Naive thymus-derived CD4-positive, alpha-beta T cell (primary cell): ENCODE measurements at regions not wholly inside any gene's neighbourhood (a gene's known extent, or its start where the extent isn't known, plus 50 kb on each side); places are given as distances from the start of the nearest gene placed in this dataset.
A peak's percentile ranks its signal among the peaks of the same experiment; 100 is the strongest.
"Not testable (repeated sequence)": the region's sequence is repeated elsewhere in the genome, so short reads cannot be mapped to it uniquely, and the experiment has no call there.

Experiments used
- ATAC-seq: fragments of 150-1000 bp; cut with Tn5 transposase; 2 replicates; pipeline ENCODE4 v1.10.0; 2021; ENCODE audit warnings: mild to moderate bottlenecking, moderate library complexity
- CTCF ChIA-PET: fragments of 350-600 bp; sonication (Branson Sonifier 250); formaldehyde crosslinking; loops from one replicate; lab custom pipeline; 2021; ENCODE audit warnings: antibody characterized with exemption; lab: Charles Lee
- POLR2A ChIA-PET: fragments of 350-600 bp; sonication (Branson Sonifier 250); formaldehyde crosslinking; loops from one replicate; lab custom pipeline; 2021; ENCODE audit warnings: antibody characterized with exemption, inconsistent platforms; lab: Charles Lee
- DNase-seq, 9 donors: peaks; one replicate each; pipeline versions ENCODE4 v3.0.0 to v3.0.0-alpha.2; 2020 to 2022; ENCODE audit warnings: mixed read lengths in 1 of 9
- H3K27ac ChIP-seq: one replicate; pipeline ENCODE4 v1.7.0; 2013; ENCODE audit warnings: mild to moderate bottlenecking, low read depth, low read length, moderate library complexity
- H3K27me3 ChIP-seq, 2 donors: one replicate each; pipeline ENCODE4 v1.7.0; 2013; ENCODE audit warnings: low read length in 2 of 2, mild to moderate bottlenecking in 2 of 2, moderate library complexity in 2 of 2; ENCODE audit not compliant: control insufficient read depth in 2 of 2, insufficient read depth in 2 of 2
- H3K36me3 ChIP-seq, 3 experiments: 1 replicate in 2 of 3; 2 replicates in 1 of 3; pipeline ENCODE4 v1.7.0; 2013; ENCODE audit warnings: low read length in 3 of 3, mild to moderate bottlenecking in 3 of 3, moderate library complexity in 1 of 3; ENCODE audit not compliant: insufficient read depth in 3 of 3, control insufficient read depth in 2 of 3
- H3K4me1 ChIP-seq, 2 donors: one replicate each; pipeline ENCODE4 v1.7.0; 2013; ENCODE audit warnings: low read length in 2 of 2, mild to moderate bottlenecking in 2 of 2, moderate library complexity in 1 of 2; ENCODE audit not compliant: control insufficient read depth in 2 of 2, insufficient read depth in 2 of 2
- H3K4me3 ChIP-seq: 2 replicates; pipeline ENCODE4 v1.7.0; 2013; ENCODE audit warnings: mild to moderate bottlenecking, low read length
- H3K9me3 ChIP-seq, 3 experiments: 1 replicate in 2 of 3; 2 replicates in 1 of 3; pipeline ENCODE4 v1.7.0; 2013; ENCODE audit warnings: low read length in 3 of 3; ENCODE audit not compliant: control insufficient read depth in 2 of 3
- H3K27ac Mint-ChIP-seq, 9 donors: one replicate each; pipeline ENCODE4 v1.8.0; 2020 to 2022; ENCODE audit warnings: mixed read lengths in 9 of 9, mild to moderate bottlenecking in 8 of 9, moderate library complexity in 5 of 9, inconsistent platforms in 2 of 9
- H3K27me3 Mint-ChIP-seq, 5 donors: one replicate each; pipeline ENCODE4 v1.8.0; 2021 to 2022; ENCODE audit warnings: mixed read lengths in 5 of 5, mild to moderate bottlenecking in 1 of 5
- H3K36me3 Mint-ChIP-seq, 5 donors: one replicate each; pipeline ENCODE4 v1.8.0; 2020 to 2022; ENCODE audit warnings: mixed read lengths in 5 of 5, mild to moderate bottlenecking in 3 of 5, inconsistent platforms in 1 of 5
- H3K4me1 Mint-ChIP-seq, 7 donors: one replicate each; pipeline ENCODE4 v1.8.0; 2020 to 2022; ENCODE audit warnings: mixed read lengths in 7 of 7, mild to moderate bottlenecking in 3 of 7, inconsistent platforms in 1 of 7
- H3K4me3 Mint-ChIP-seq, 10 donors: one replicate each; pipeline ENCODE4 v1.8.0; 2020 to 2022; ENCODE audit warnings: mild to moderate bottlenecking in 10 of 10, mixed read lengths in 10 of 10, moderate library complexity in 6 of 10, inconsistent platforms in 2 of 10
- H3K9me3 Mint-ChIP-seq, 11 donors: one replicate each; pipeline ENCODE4 v1.8.0; 2020 to 2022; ENCODE audit warnings: mixed read lengths in 11 of 11, mild to moderate bottlenecking in 4 of 11, inconsistent platforms in 1 of 11, moderate library complexity in 1 of 11
- intact Hi-C, 2 donors: fragments of 100-400 bp; cut with micrococcal nuclease; formaldehyde crosslinking; loops; one replicate each; pipeline ENCODE4 v1.15.1; 2023

- ATAC-seq, CTCF ChIA-PET, H3K27ac Mint-ChIP-seq, DNase-seq, H3K4me3 ChIP-seq, intact Hi-C loops, H3K4me1 ChIP-seq, H3K4me3 Mint-ChIP-seq, H3K27ac ChIP-seq, H3K27me3 Mint-ChIP-seq, H3K36me3 ChIP-seq, H3K36me3 Mint-ChIP-seq, H3K9me3 Mint-ChIP-seq, POLR2A ChIA-PET, H3K9me3 ChIP-seq, H3K27me3 ChIP-seq: not testable (repeated sequence)
- H3K4me1 Mint-ChIP-seq, result peaks cover 8 to 17% (median 14%) of the 10 kb centered on the region in 7 donors
Observed at GRCh38 chr7:76117306-76117991, 69.5 kb downstream of the MDH2 start.

DNA sequence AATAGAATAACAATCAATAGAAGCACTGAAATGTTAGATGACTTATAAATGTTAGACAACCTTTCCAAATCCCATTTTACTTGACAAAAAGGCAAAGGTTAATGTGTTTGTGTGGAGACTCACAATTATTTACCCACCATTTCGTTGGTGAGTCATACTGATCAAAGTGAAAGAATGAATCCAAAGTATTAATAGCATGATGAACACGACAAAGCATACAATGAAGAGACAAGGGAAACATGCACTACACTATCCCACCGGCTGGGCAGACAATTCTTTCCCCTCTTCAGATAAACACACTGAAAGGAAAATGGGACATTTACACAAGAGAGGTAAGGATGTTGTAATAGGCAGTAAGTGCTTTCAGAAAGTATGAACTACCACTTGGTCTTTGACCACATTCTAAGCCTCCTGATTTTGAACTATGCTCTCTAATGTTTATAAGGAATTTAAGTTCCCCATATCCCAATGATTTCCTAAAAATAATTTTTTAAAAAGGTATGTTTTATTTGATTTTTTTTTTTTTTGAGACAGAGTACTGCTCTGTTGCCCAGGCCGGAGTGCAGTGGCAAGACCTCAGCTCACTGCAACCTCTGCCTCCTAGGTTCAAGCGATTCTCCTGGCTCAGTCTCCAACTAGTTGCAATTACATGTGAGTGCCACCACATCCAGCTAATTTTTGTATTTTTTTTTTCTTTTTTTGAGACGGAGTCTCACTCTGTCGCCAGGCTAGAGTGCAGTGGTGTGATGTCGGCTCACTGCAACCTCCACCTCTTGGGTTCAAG lies 70.5 kb downstream of the MDH2 start:
- POLR2A ChIA-PET, result interaction anchor here (0.6 kb wide), 1 partner anchor 40 kb away, joined by 4 read pairs; no protein-coding TSS in a partner anchor
- Mint-ChIP-seq H3K4me1 (peaks cover 9 to 26% (median 19%) of the 10 kb centered on the region in 7 donors), H3K27ac (peak overlapping the region in 1 of 9 donors; percentile 41)
- CTCF ChIA-PET, H3K27me3 ChIP-seq, H3K9me3 Mint-ChIP-seq, H3K9me3 ChIP-seq, DNase-seq, H3K27me3 Mint-ChIP-seq, H3K36me3 Mint-ChIP-seq, H3K4me3 Mint-ChIP-seq, H3K4me3 ChIP-seq, H3K36me3 ChIP-seq, H3K4me1 ChIP-seq, intact Hi-C loops, ATAC-seq, H3K27ac ChIP-seq: not testable (repeated sequence)

GRCh38 chr7:76121044-76121443 lies 73.1 kb downstream of the MDH2 start:
- Histone ChIP-seq H3K9me3 (no peaks in the 10 kb centered on the region), H3K4me1 (no peaks in the 10 kb centered on the region), H3K27me3 (no peaks in the 10 kb centered on the region), H3K36me3 (no peaks in the 10 kb centered on the region), H3K27ac (no peak overlapping the region), H3K4me3 (no peak overlapping the region)
- ATAC-seq (no peak), DNase-seq (no peak)
- POLR2A ChIA-PET, result no interaction called here
- Mint-ChIP-seq H3K36me3 (no peaks in the 10 kb centered on the region), H3K4me3 (peak overlapping the region in 1 of 10 donors; percentile 42), H3K9me3 (no peaks in the 10 kb centered on the region), H3K4me1 (peaks cover 9 to 26% (median 19%) of the 10 kb centered on the region in 7 donors), H3K27ac (peak overlapping the region in 1 of 9 donors; percentile 3), H3K27me3 (no peaks in the 10 kb centered on the region)
- intact Hi-C loops, result no loop called here
- CTCF ChIA-PET, result no interaction called here

DNA sequence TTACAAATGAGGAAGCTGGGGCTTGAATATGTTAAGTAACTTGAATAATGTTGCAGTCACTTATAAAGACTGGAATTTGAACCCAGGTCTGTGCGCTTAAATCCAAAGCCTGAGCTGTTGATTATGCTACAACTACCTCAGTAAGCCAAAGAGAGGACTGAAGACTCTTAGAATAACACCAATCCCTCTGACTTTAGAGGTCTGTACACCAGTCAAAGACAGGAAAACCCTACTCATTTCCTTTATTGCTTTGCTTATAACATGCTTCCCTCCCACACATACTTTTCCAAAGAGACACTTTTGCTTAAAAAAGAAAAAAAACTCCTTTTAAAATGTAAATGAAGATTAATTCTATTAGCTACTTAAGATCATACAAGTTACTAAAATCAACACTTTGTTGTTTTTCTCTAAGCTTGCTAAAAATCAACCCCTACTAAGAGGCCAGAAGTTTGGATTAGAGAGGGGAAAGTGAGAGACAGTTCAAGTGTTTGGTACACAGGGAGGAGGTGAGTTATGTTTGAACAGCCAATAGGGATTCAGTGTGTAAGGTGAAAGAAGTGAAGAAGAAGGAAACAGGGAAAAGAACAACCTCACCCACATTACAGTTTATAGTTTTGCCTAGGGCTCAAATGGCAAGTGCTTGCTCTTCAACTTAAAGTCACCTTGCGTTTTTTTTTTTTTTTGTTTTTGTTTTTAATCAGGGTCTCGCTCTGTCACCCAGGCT lies 74.8 kb downstream of the MDH2 start:
- CTCF ChIA-PET, result no interaction called here
- intact Hi-C loops, result no loop called here
- POLR2A ChIA-PET, result interaction anchor here (0.6 kb wide), 2 partner anchors 283 to 1458 kb away, joined by 3 to 4 read pairs; no protein-coding TSS in a partner anchor
- H3K27me3 ChIP-seq, result no peaks in the 10 kb centered on the region
- no peaks in the 10 kb centered on the region for H3K36me3 ChIP-seq
- no peak overlapping the region for H3K27ac ChIP-seq
- no peak overlapping the region for H3K4me3 Mint-ChIP-seq
- H3K9me3 Mint-ChIP-seq, result no peaks in the 10 kb centered on the region
- H3K9me3 ChIP-seq, result no peaks in the 10 kb centered on the region
- ATAC-seq, result no peak
- no peak overlapping the region for H3K4me3 ChIP-seq
- H3K27me3 Mint-ChIP-seq, result no peaks in the 10 kb centered on the region
- DNase-seq, result no peak
- no peaks in the 10 kb centered on the region for H3K4me1 ChIP-seq
- H3K36me3 Mint-ChIP-seq, result no peaks in the 10 kb centered on the region
- H3K4me1 Mint-ChIP-seq, result peaks cover 9 to 26% (median 19%) of the 10 kb centered on the region in 7 donors
- peak overlapping the region in 3 of 9 donors; percentile 3 to 38 (median 26) for H3K27ac Mint-ChIP-seq

DNA sequence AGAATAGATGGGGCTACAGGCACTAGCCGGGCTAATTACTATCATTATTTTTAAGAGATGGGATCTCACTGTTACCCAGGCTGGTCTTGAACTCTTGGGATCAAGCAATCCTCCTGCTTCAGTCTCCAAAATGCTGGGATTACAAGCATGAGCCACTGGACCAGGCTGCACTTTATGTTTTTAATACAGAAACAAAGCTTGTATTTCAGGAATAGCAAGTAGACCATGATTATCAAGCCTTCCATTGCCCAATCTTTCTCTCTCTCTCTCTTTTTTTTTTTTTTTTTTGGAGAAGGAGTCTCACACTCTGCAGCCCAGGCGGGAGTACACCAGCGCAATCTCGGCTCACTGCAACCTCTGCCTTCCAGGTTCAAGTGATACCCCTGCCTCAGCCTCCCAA lies 75.4 kb downstream of the MDH2 start:
- Mint-ChIP-seq H3K36me3 (no peaks in the 10 kb centered on the region), H3K9me3 (no peaks in the 10 kb centered on the region), H3K4me1 (peaks cover 9 to 26% (median 19%) of the 10 kb centered on the region in 7 donors), H3K4me3 (no peak overlapping the region), H3K27me3 (no peaks in the 10 kb centered on the region), H3K27ac (peak overlapping the region in 1 of 9 donors; percentile 42)
- intact Hi-C loops, result no loop called here
- Histone ChIP-seq H3K27me3 (no peaks in the 10 kb centered on the region), H3K36me3 (no peaks in the 10 kb centered on the region), H3K27ac (no peak overlapping the region), H3K4me1 (no peaks in the 10 kb centered on the region), H3K9me3 (no peaks in the 10 kb centered on the region), H3K4me3 (no peak overlapping the region)
- DNase-seq, result no peak
- ATAC-seq, result no peak
- POLR2A ChIA-PET, result no interaction called here
- CTCF ChIA-PET, result no interaction called here

- Histone ChIP-seq H3K27me3 (no peaks in the 10 kb centered on the region), H3K27ac (no peak overlapping the region), H3K4me3 (no peak overlapping the region), H3K4me1 (no peaks in the 10 kb centered on the region), H3K36me3 (no peaks in the 10 kb centered on the region), H3K9me3 (no peaks in the 10 kb centered on the region)
- H3K36me3 Mint-ChIP-seq, result no peaks in the 10 kb centered on the region
- no peak for ATAC-seq
- no peak for DNase-seq
- ChIA-PET POLR2A (no interaction called here), CTCF (interaction anchor here (0.7 kb wide), 1 partner anchor 76 kb away, joined by 3 read pairs; no protein-coding TSS in a partner anchor)
- H3K4me1 Mint-ChIP-seq, result peaks cover 11 to 30% (median 23%) of the 10 kb centered on the region in 7 donors
- no peaks in the 10 kb centered on the region for H3K27me3 Mint-ChIP-seq
- no peak overlapping the region for H3K27ac Mint-ChIP-seq
- H3K9me3 Mint-ChIP-seq, result no peaks in the 10 kb centered on the region
- no peak overlapping the region for H3K4me3 Mint-ChIP-seq
- intact Hi-C loops, result no loop called here
Observed at GRCh38 chr7:76125560-76125959, 76.1 kb upstream of the SRRM3 start.
